Vagina (tissue), 2 donors: ENCODE measurements at regions not wholly inside any gene's neighbourhood (a gene's known extent, or its start where the extent isn't known, plus 50 kb on each side); places are given as distances from the start of the nearest gene placed in this dataset.

Experiments used
- CTCF ChIP-seq, 3 experiments: fragments of 450-650 bp in 2 of 3; fragments of 200-600 bp in 1 of 3; sonication (generic) in 1 of 3; IDR thresholded peaks; one replicate each; pipeline ENCODE4 v1.5.1; 2017 to 2019; ENCODE audit warnings: antibody characterized with exemption in 3 of 3, mild to moderate bottlenecking in 2 of 3, moderate library complexity in 2 of 3
- POLR2AphosphoS5 ChIP-seq, 2 donors: sonication (generic); formaldehyde crosslinking; IDR thresholded peaks; one replicate each; pipeline ENCODE4 v1.9.0; 2017; ENCODE audit warnings: antibody characterized with exemption in 2 of 2, mild to moderate bottlenecking in 2 of 2, low read depth in 1 of 2; ENCODE audit not compliant: insufficient read depth in 1 of 2

DNA sequence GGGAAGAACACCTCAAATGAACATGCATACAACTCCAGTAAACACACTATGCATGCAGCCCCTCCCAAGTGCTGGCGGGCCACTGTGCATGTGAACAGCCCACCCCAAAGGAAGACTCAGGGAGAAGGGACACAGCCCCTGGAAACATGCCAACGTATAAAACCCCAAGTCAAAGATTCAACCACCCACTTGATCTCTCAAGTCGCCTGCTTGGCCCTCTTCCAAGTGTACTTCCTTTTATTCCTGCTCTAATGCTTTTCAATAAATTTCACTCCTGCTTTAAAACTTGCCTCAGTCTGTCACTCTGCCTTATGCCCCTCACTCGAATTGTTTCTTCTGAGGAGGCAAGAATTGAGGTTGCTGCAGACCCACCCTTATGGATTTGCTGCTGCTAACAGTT lies 139.1 kb downstream of the C1D start:
- TF ChIP-seq POLR2AphosphoS5 (IDR thresholded peaks at IDR 0.05; ENCODE audit: insufficient read depth in 1 of 2, low read depth in 1 of 2) (no peak), CTCF (IDR thresholded peaks at IDR 0.05) (no peak)
